ENCODE measurements at regions not wholly inside any gene's neighbourhood (a gene's known extent, or its start where the extent isn't known, plus 50 kb on each side); places are given as distances from the start of the nearest gene placed in this dataset.

DNA sequence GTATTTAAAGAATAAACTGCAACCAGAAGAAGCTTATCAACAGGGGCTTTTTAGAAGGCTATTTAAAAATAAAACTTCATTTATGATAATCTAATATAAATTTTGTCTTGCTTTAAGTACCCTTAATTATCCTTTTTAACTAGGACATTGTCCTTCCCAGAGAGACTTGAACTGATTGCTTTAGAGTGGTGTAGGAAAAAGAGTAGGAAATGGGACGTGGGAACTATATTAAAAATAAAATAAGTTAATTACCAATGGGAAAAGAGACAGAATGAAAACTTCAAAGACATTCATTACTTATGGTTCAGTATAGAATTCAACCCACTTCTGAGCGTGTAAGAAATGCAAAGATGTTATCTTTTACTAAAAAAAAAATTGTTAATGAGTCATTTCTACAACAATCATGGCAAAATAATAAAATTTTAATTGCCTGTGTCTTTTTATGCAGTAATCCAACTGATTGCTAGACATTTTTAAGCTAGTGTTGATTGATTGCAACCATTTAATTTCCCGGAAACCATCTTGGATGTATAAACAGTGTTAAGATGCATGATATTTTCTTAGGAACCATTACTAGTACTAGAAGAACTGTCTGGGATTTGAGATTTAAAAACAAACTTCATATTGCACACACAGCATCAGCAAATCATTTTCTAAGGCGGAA is 298.8 kb upstream of the UMPS start:
- no peak for TF ChIP-seq CTCF (conservative IDR thresholded peaks at IDR 0.05; ENCODE audit: low read length)
- TF ChIP-seq EZH2phosphoT487 (IDR thresholded peaks at IDR 0.05; ENCODE audit: borderline replicate concordance, low read depth, low read length): no peak

Measured in OCI-LY7 (cell line).